Activated CD4-positive, CD25-positive, alpha-beta regulatory T cell (primary cell): ENCODE measurements at regions not wholly inside any gene's neighbourhood (a gene's known extent, or its start where the extent isn't known, plus 50 kb on each side); places are given as distances from the start of the nearest gene placed in this dataset.

Experiments
- DNase-seq, 4 experiments: peaks; one replicate each; lab custom pipeline; 2025; lab: John Stamatoyannopoulos, UW

- no peak for DNase-seq
Observed at GRCh38 chr21:43302769-43303168, 124.2 kb downstream of the SIK1 start.

- no peak for DNase-seq
Observed at GRCh38 chr21:43302062-43302700, 124.8 kb downstream of the SIK1 start.

GRCh38 chr21:43301409-43302061, 125.4 kb downstream of the SIK1 start:
- no peak for DNase-seq

GRCh38 chr21:43300496-43301408, 126.2 kb downstream of the SIK1 start:
- no peak for DNase-seq

- DNase-seq: no peak
Observed at GRCh38 chr21:43299441-43300277, 127.3 kb downstream of the SIK1 start.

- DNase-seq: no peak
Observed at GRCh38 chr21:43298546-43299440, 128.1 kb downstream of the SIK1 start.

- no peak for DNase-seq
Observed at GRCh38 chr21:43297989-43298388, 128.9 kb downstream of the SIK1 start.

- DNase-seq: no peak
Observed at GRCh38 chr21:43297391-43297981, 128.7 kb downstream of the CRYAA start.

- no peak for DNase-seq
Observed at GRCh38 chr21:43295066-43295958, 126.5 kb downstream of the CRYAA start.

- no peak for DNase-seq
Observed at GRCh38 chr21:43294194-43294902, 125.5 kb downstream of the CRYAA start.

GRCh38 chr21:43292866-43293142, 124.0 kb downstream of the CRYAA start:
- no peak for DNase-seq

GRCh38 chr21:43292041-43292865, 123.4 kb downstream of the CRYAA start:
- no peak for DNase-seq

GRCh38 chr21:43291347-43291950, 122.6 kb downstream of the CRYAA start:
- DNase-seq: no peak

GRCh38 chr21:43290421-43291346, 121.9 kb downstream of the CRYAA start:
- no peak for DNase-seq

GRCh38 chr21:43289966-43290365, 121.2 kb downstream of the CRYAA start:
- no peak for DNase-seq

GRCh38 chr21:43289442-43289841, 120.6 kb downstream of the CRYAA start:
- no peak for DNase-seq
